Smooth muscle cell (in vitro differentiated cells): ENCODE measurements at regions not wholly inside any gene's neighbourhood (a gene's known extent, or its start where the extent isn't known, plus 50 kb on each side); places are given as distances from the start of the nearest gene placed in this dataset.
"Not testable (repeated sequence)": the region's sequence is repeated elsewhere in the genome, so short reads cannot be mapped to it uniquely, and the experiment has no call there.

ENCODE experiments used
- DNase-seq: peaks from one replicate; lab custom pipeline; 2025; ENCODE audit not compliant: unreplicated experiment; lab: John Stamatoyannopoulos, UW
- H2AFZ ChIP-seq: fragments of 200-600 bp; sonication (generic); 2 replicates; pipeline ENCODE4 v1.6.0; 2016; ENCODE audit warnings: antibody characterized with exemption, low read depth, mild to moderate bottlenecking
- H3F3A ChIP-seq: fragments of 200-600 bp; sonication (generic); 2 replicates; pipeline ENCODE4 v1.6.0; 2017; ENCODE audit warnings: antibody characterized with exemption, low read depth
- H3K27ac ChIP-seq: fragments of 200-600 bp; sonication (generic); 2 replicates; pipeline ENCODE4 v1.5.1; 2016; ENCODE audit warnings: low read depth, mild to moderate bottlenecking
- H3K27me3 ChIP-seq: fragments of 200-600 bp; sonication (generic); 2 replicates; pipeline ENCODE4 v1.6.1; 2016; ENCODE audit warnings: low read depth, mild to moderate bottlenecking
- H3K36me3 ChIP-seq: fragments of 200-600 bp; sonication (generic); 2 replicates; pipeline ENCODE4 v1.5.1; 2016; ENCODE audit warnings: low read depth
- H3K4me1 ChIP-seq: fragments of 200-600 bp; sonication (generic); 2 replicates; pipeline ENCODE4 v1.5.1; 2016; ENCODE audit warnings: low read depth
- H3K4me2 ChIP-seq: fragments of 200-600 bp; sonication (generic); 2 replicates; pipeline ENCODE4 v1.6.0; 2016; ENCODE audit warnings: mild to moderate bottlenecking
- H3K4me3 ChIP-seq: fragments of 200-600 bp; sonication (generic); 2 replicates; pipeline ENCODE4 v1.5.1; 2016; ENCODE audit warnings: mild to moderate bottlenecking
- H3K79me2 ChIP-seq: fragments of 200-600 bp; sonication (generic); 2 replicates; pipeline ENCODE4 v1.6.0; 2016; ENCODE audit warnings: low read depth, mild to moderate bottlenecking
- H3K9ac ChIP-seq: fragments of 200-600 bp; sonication (generic); 2 replicates; pipeline ENCODE4 v1.6.0; 2016; ENCODE audit warnings: low read depth
- H3K9me3 ChIP-seq: fragments of 200-600 bp; sonication (generic); replicated peaks from 2 replicates; pipeline ENCODE4 v1.5.1; 2016; ENCODE audit warnings: low read depth
- H4K20me1 ChIP-seq: fragments of 200-600 bp; sonication (generic); 2 replicates; pipeline ENCODE4 v1.6.0; 2016; ENCODE audit warnings: low read depth
- WGBS: methylation state at CpG from one replicate; pipeline ENCODE4 v1.1.7; 2016; ENCODE audit warnings: low lambda C conversion rate; 5-methylcytosine and 5-hydroxymethylcytosine counted together
- TF ChIP-seq, protein P1 (sequence below): fragments of 200-600 bp; sonication (generic); IDR thresholded peaks from 2 replicates; pipeline ENCODE4 v1.5.1; 2017; ENCODE audit warnings: borderline replicate concordance, mild to moderate bottlenecking, antibody characterized with exemption; ENCODE audit not compliant: insufficient read depth, poor library complexity, severe bottlenecking

DNA sequence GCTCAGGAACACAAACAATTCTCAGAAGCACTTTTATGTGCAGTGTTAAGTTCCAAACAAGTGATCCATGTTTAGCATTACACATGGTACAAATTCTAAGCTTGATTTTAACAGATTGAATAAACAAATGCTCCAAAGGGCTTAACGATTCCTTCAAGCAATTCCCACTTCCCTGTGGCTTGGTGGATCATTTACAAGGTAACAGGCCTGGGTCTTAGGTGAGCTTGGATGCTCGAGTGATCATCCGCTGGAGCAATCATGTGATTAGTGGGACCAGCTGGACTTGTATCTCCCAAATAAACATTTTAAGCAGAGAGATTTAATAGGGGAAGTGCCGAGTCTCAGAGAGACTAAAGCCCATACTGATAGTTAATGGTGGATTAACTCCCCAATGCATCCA, 70.7 kb downstream of the CALM1 start:
- no peaks in the 10 kb centered on the region for H3K9me3 ChIP-seq
- H3K36me3 ChIP-seq, result no peaks in the 10 kb centered on the region
- no peaks in the 10 kb centered on the region for H3K79me2 ChIP-seq
- TF ChIP-seq, protein P1, sequence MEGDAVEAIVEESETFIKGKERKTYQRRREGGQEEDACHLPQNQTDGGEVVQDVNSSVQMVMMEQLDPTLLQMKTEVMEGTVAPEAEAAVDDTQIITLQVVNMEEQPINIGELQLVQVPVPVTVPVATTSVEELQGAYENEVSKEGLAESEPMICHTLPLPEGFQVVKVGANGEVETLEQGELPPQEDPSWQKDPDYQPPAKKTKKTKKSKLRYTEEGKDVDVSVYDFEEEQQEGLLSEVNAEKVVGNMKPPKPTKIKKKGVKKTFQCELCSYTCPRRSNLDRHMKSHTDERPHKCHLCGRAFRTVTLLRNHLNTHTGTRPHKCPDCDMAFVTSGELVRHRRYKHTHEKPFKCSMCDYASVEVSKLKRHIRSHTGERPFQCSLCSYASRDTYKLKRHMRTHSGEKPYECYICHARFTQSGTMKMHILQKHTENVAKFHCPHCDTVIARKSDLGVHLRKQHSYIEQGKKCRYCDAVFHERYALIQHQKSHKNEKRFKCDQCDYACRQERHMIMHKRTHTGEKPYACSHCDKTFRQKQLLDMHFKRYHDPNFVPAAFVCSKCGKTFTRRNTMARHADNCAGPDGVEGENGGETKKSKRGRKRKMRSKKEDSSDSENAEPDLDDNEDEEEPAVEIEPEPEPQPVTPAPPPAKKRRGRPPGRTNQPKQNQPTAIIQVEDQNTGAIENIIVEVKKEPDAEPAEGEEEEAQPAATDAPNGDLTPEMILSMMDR, result no peak
- no peak overlapping the region for H3K27ac ChIP-seq
- H2AFZ ChIP-seq, result no peak overlapping the region
- no peaks in the 10 kb centered on the region for H3F3A ChIP-seq
- no peak overlapping the region for H3K4me2 ChIP-seq
- DNase-seq, result no peak
- H3K4me1 ChIP-seq, result no peaks in the 10 kb centered on the region
- 72% methylated on average over 4 of the region's 4 CpGs for WGBS
- no peak overlapping the region for H3K4me3 ChIP-seq
- no peak overlapping the region for H3K9ac ChIP-seq
- no peaks in the 10 kb centered on the region for H3K27me3 ChIP-seq
- H4K20me1 ChIP-seq, result no peaks in the 10 kb centered on the region

DNA sequence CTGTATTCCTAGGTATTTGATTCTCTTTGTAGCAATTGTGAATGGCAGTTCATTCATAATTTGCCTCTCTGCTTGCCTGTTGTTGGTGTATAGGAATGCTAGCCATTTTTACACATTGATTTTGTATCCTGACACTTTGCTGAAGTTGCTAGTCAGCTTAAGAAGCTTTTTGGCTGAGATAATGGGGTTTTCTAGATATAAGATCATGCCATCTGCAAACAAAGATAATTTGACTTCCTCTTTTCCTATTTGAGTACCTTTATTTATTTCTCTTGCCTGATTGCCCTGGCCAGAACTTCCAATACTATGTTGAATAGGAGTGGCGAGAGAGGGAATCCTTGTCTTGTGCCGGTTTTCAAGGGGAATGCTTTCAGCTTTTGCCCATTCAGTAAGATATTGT, 72.6 kb downstream of the CALM1 start:
- H3K4me1 ChIP-seq, H3K27me3 ChIP-seq, H4K20me1 ChIP-seq, H3K9me3 ChIP-seq, H3K4me3 ChIP-seq, H3K4me2 ChIP-seq, H2AFZ ChIP-seq, H3K9ac ChIP-seq, H3F3A ChIP-seq, DNase-seq, H3K27ac ChIP-seq, H3K36me3 ChIP-seq, H3K79me2 ChIP-seq: not testable (repeated sequence)
- WGBS, result 91% methylated on average over 2 of the region's 2 CpGs

DNA sequence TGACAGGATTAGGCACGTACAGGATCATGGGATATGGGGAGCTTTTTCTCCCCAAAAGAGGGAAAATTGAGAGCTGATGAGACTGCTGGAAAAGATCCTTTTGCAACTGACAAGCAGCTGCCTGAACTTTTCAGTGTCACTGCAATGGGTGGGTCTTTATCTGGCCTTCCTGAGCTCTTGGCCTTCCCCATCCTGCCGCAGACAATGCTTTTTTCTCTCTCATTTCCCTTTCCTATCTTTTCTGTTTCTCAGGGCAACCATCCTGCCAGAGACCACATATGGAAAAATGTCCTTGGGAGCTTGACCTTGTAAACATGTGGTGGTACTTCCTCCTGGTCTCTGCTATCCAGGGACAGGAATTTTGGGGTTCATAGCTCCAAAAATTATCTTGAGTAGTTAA, 75.8 kb downstream of the CALM1 start:
- H3K79me2 ChIP-seq, result no peaks in the 10 kb centered on the region
- H4K20me1 ChIP-seq, result no peaks in the 10 kb centered on the region
- 76% methylated on average over 2 of the region's 2 CpGs for WGBS
- TF ChIP-seq, protein P1, result no peak
- no peak overlapping the region for H3K27ac ChIP-seq
- H3K4me1 ChIP-seq, result no peaks in the 10 kb centered on the region
- H3F3A ChIP-seq, result no peaks in the 10 kb centered on the region
- H3K36me3 ChIP-seq, result no peaks in the 10 kb centered on the region
- H3K4me2 ChIP-seq, result no peak overlapping the region
- peaks cover 4% of the 10 kb centered on the region for H3K9me3 ChIP-seq
- H3K4me3 ChIP-seq, result no peak overlapping the region
- DNase-seq, result no peak
- no peak overlapping the region for H3K9ac ChIP-seq
- H3K27me3 ChIP-seq, result no peaks in the 10 kb centered on the region
- no peak overlapping the region for H2AFZ ChIP-seq
